Natural killer cell (primary cell): ENCODE measurements at regions not wholly inside any gene's neighbourhood (a gene's known extent, or its start where the extent isn't known, plus 50 kb on each side); places are given as distances from the start of the nearest gene placed in this dataset.

ENCODE experiments used
- ATAC-seq, 3 donors: fragments of 150-1000 bp in 2 of 3; fragments of 200-7000 bp in 1 of 3; cut with Tn5 transposase; 1 replicate in 1 of 3; 2 replicates in 2 of 3; pipeline ENCODE4 v1.10.0; 2021; ENCODE audit warnings: mild to moderate bottlenecking in 2 of 3, moderate library complexity in 2 of 3
- DNase-seq, 2 donors: peaks; one replicate each; pipeline versions ENCODE4 v3.0.0 to v3.0.0-alpha.2; 2013 to 2021; ENCODE audit warnings: mixed read lengths in 1 of 2
- H3K27ac ChIP-seq: one replicate; pipeline ENCODE4 v1.5.1; 2013; ENCODE audit warnings: mild to moderate bottlenecking, low read length
- H3K27me3 ChIP-seq: one replicate; pipeline ENCODE4 v1.6.1; 2013; ENCODE audit warnings: low read length; ENCODE audit not compliant: control insufficient read depth, insufficient read depth
- H3K36me3 ChIP-seq: one replicate; pipeline ENCODE4 v1.6.1; 2013; ENCODE audit warnings: low read length; ENCODE audit not compliant: control insufficient read depth, insufficient read depth
- H3K4me1 ChIP-seq: one replicate; pipeline ENCODE4 v1.6.1; 2013; ENCODE audit warnings: low read length; ENCODE audit not compliant: control insufficient read depth, insufficient read depth
- H3K4me3 ChIP-seq: one replicate; pipeline ENCODE4 v1.5.1; 2013; ENCODE audit warnings: low read length
- H3K9me3 ChIP-seq: one replicate; pipeline ENCODE4 v1.6.1; 2013; ENCODE audit warnings: low read length; ENCODE audit not compliant: control insufficient read depth, insufficient read depth
- H3K27ac Mint-ChIP-seq, 2 donors: one replicate each; pipeline ENCODE4 v1.8.0; 2022; ENCODE audit warnings: mild to moderate bottlenecking in 2 of 2, mixed read lengths in 2 of 2, moderate library complexity in 1 of 2
- H3K27me3 Mint-ChIP-seq, 2 donors: one replicate each; pipeline ENCODE4 v1.8.0; 2022; ENCODE audit warnings: low read depth in 2 of 2, mixed read lengths in 2 of 2
- H3K36me3 Mint-ChIP-seq: one replicate; pipeline ENCODE4 v1.8.0; 2022; ENCODE audit warnings: mixed read lengths
- H3K4me1 Mint-ChIP-seq, 2 donors: one replicate each; pipeline ENCODE4 v1.8.0; 2022; ENCODE audit warnings: mixed read lengths in 2 of 2
- H3K4me3 Mint-ChIP-seq: one replicate; pipeline ENCODE4 v1.8.0; 2022; ENCODE audit warnings: mild to moderate bottlenecking, moderate library complexity, mixed read lengths
- H3K9me3 Mint-ChIP-seq, 2 donors: one replicate each; pipeline ENCODE4 v1.8.0; 2022; ENCODE audit warnings: mixed read lengths in 2 of 2
- CTCF ChIP-seq: fragments of 200-600 bp; IDR thresholded peaks from one replicate; pipeline ENCODE4 v1.8.0; 2022; ENCODE audit warnings: antibody characterized with exemption
- WGBS: methylation state at CpG from one replicate; pipeline ENCODE4 v1.1.7; 2013; ENCODE audit warnings: missing lambda C conversion rate; ENCODE audit not compliant: insufficient coverage; 5-methylcytosine and 5-hydroxymethylcytosine counted together
- intact Hi-C: fragments of 100-400 bp; cut with micrococcal nuclease; formaldehyde crosslinking; loops from one replicate; pipeline ENCODE4 v1.14.2; 2022

GRCh38 chr5:82551840-82552385 is 273.8 kb upstream of the RPS23 start:
- no peak overlapping the region for H3K4me3 ChIP-seq
- Mint-ChIP-seq H3K9me3 (no peaks in the 10 kb centered on the region), H3K4me3 (no peak overlapping the region), H3K27me3 (peaks cover 0 to 4% of the 10 kb centered on the region in 2 donors), H3K36me3 (no peaks in the 10 kb centered on the region), H3K4me1 (no peaks in the 10 kb centered on the region), H3K27ac (no peak overlapping the region)
- no peak for DNase-seq
- no peak for ATAC-seq
- no peaks in the 10 kb centered on the region for H3K36me3 ChIP-seq
- no peak overlapping the region for H3K27ac ChIP-seq
- H3K9me3 ChIP-seq: no peaks in the 10 kb centered on the region
- TF ChIP-seq CTCF: no peak
- 76% methylated on average over 3 of the region's 4 CpGs for WGBS
- H3K27me3 ChIP-seq: no peaks in the 10 kb centered on the region
- no peaks in the 10 kb centered on the region for H3K4me1 ChIP-seq
- intact Hi-C loops: no loop called here

GRCh38 chr5:82551192-82551591 is 273.0 kb upstream of the RPS23 start:
- ATAC-seq (no peak), DNase-seq (no peak)
- H3K27ac ChIP-seq: no peak overlapping the region
- Mint-ChIP-seq H3K36me3 (no peaks in the 10 kb centered on the region), H3K4me1 (no peaks in the 10 kb centered on the region), H3K9me3 (no peaks in the 10 kb centered on the region), H3K27me3 (peaks cover 0 to 6% of the 10 kb centered on the region in 2 donors), H3K27ac (no peak overlapping the region), H3K4me3 (no peak overlapping the region)
- H3K4me1 ChIP-seq: no peaks in the 10 kb centered on the region
- H3K36me3 ChIP-seq: no peaks in the 10 kb centered on the region
- no peak overlapping the region for H3K4me3 ChIP-seq
- intact Hi-C loops: no loop called here
- TF ChIP-seq CTCF: no peak
- H3K9me3 ChIP-seq: no peaks in the 10 kb centered on the region
- H3K27me3 ChIP-seq: no peaks in the 10 kb centered on the region

- no peak overlapping the region for H3K27ac Mint-ChIP-seq
- H3K4me1 Mint-ChIP-seq: no peaks in the 10 kb centered on the region
- H3K9me3 Mint-ChIP-seq: no peaks in the 10 kb centered on the region
- no peak for ATAC-seq
- no peak for DNase-seq
- Histone ChIP-seq H3K4me1 (no peaks in the 10 kb centered on the region), H3K9me3 (peaks cover under 1% of the 10 kb centered on the region), H3K4me3 (no peak overlapping the region), H3K27ac (no peak overlapping the region), H3K36me3 (no peaks in the 10 kb centered on the region), H3K27me3 (no peaks in the 10 kb centered on the region)
- no peak for TF ChIP-seq CTCF
- 88% methylated on average over 1 of the region's 2 CpGs for WGBS
- H3K36me3 Mint-ChIP-seq: no peaks in the 10 kb centered on the region
- H3K4me3 Mint-ChIP-seq: no peak overlapping the region
- intact Hi-C loops: no loop called here
- peaks cover 0 to 7% of the 10 kb centered on the region in 2 donors for H3K27me3 Mint-ChIP-seq
Observed at GRCh38 chr5:82549263-82549662, 271.1 kb upstream of the RPS23 start.

- no peak overlapping the region for H3K4me3 Mint-ChIP-seq
- intact Hi-C loops: no loop called here
- H3K4me1 Mint-ChIP-seq: no peaks in the 10 kb centered on the region
- no peak for TF ChIP-seq CTCF
- Histone ChIP-seq H3K9me3 (peaks cover 7% of the 10 kb centered on the region), H3K4me3 (no peak overlapping the region), H3K27ac (no peak overlapping the region), H3K27me3 (no peaks in the 10 kb centered on the region), H3K4me1 (no peaks in the 10 kb centered on the region), H3K36me3 (no peaks in the 10 kb centered on the region)
- ATAC-seq (no peak), DNase-seq (no peak)
- no peaks in the 10 kb centered on the region for H3K36me3 Mint-ChIP-seq
- peaks cover 0 to 3% of the 10 kb centered on the region in 2 donors for H3K27me3 Mint-ChIP-seq
- H3K27ac Mint-ChIP-seq: no peak overlapping the region
- peaks cover 0 to 4% of the 10 kb centered on the region in 2 donors for H3K9me3 Mint-ChIP-seq
- 63% methylated on average over 1 of the region's 1 CpG for WGBS
Observed at GRCh38 chr5:82544004-82544403, 265.9 kb upstream of the RPS23 start.
